Spleen (tissue), 7 donors: ENCODE measurements at regions not wholly inside any gene's neighbourhood (a gene's known extent, or its start where the extent isn't known, plus 50 kb on each side); places are given as distances from the start of the nearest gene placed in this dataset.

Experiments
- CTCF ChIP-seq, 11 experiments: fragments of 200-600 bp in 7 of 11; fragments of 450-650 bp in 4 of 11; sonication (generic) in 4 of 11; IDR thresholded peaks in 8 of 11; conservative IDR thresholded peaks in 3 of 11; 1 replicate in 7 of 11; 2 replicates in 4 of 11; pipeline versions ENCODE4 v1.4.0 to v1.8.0; 2016 to 2021; ENCODE audit warnings: antibody characterized with exemption in 11 of 11, inconsistent platforms in 4 of 11, mild to moderate bottlenecking in 1 of 11
- POLR2A ChIP-seq, 3 donors: fragments of 450-650 bp; IDR thresholded peaks; one replicate each; pipeline ENCODE4 v1.5.1; 2017; ENCODE audit warnings: antibody characterized with exemption in 3 of 3, mild to moderate bottlenecking in 1 of 3
- POLR2AphosphoS5 ChIP-seq, 3 donors: sonication (generic); formaldehyde crosslinking; IDR thresholded peaks; one replicate each; pipeline ENCODE4 v1.5.1; 2017; ENCODE audit warnings: antibody characterized with exemption in 3 of 3
- donor health status: DM: no; HTN: no; CAD: no; lungs with moderate emphysema.
- donor health status: DM: no; HTN: no; CAD: no.
- donor health status: DM: no; HTN: no; CAD: no.

GRCh38 chr2:145835665-145836064 is 1315.7 kb upstream of the ZEB2 start:
- TF ChIP-seq POLR2A (IDR thresholded peaks at IDR 0.05) (no peak), CTCF (IDR thresholded peaks at IDR 0.05 in 8 of 11, conservative IDR thresholded peaks at IDR 0.05 in 3 of 11) (no peak), POLR2AphosphoS5 (IDR thresholded peaks at IDR 0.05) (no peak)
